ENCODE measurements at regions not wholly inside any gene's neighbourhood (a gene's known extent, or its start where the extent isn't known, plus 50 kb on each side); places are given as distances from the start of the nearest gene placed in this dataset.
A peak's percentile ranks its signal among the peaks of the same experiment; 100 is the strongest.
"Not testable (repeated sequence)": the region's sequence is repeated elsewhere in the genome, so short reads cannot be mapped to it uniquely, and the experiment has no call there.

- DNase-seq (ENCODE audit: low read depth) = peak; percentile 31
Observed at GRCh38 chr2:47653902-47654789, 83.4 kb upstream of the KCNK12 start.

GRCh38 chr2:47653036-47653435 lies 82.3 kb upstream of the KCNK12 start:
- DNase-seq (ENCODE audit: low read depth) = no peak

- DNase-seq (ENCODE audit: low read depth) = no peak
Observed at GRCh38 chr2:47652061-47652690, 81.4 kb upstream of the KCNK12 start.

- no peak for DNase-seq (ENCODE audit: low read depth)
Observed at GRCh38 chr2:47651296-47651695, 80.5 kb upstream of the KCNK12 start.

GRCh38 chr2:47650001-47650535 lies 79.3 kb upstream of the KCNK12 start:
- no peak for DNase-seq (ENCODE audit: low read depth)

- no peak for DNase-seq (ENCODE audit: low read depth)
Observed at GRCh38 chr2:47645246-47645645, 74.5 kb upstream of the KCNK12 start.

- no peak for DNase-seq (ENCODE audit: low read depth)
Observed at GRCh38 chr2:47644351-47644750, 73.6 kb upstream of the KCNK12 start.

GRCh38 chr2:47641366-47641765 lies 70.6 kb upstream of the KCNK12 start:
- DNase-seq (ENCODE audit: low read depth) = no peak

GRCh38 chr2:47640356-47640755 lies 69.6 kb upstream of the KCNK12 start:
- no peak for DNase-seq (ENCODE audit: low read depth)

- DNase-seq (ENCODE audit: low read depth) = no peak
Observed at GRCh38 chr2:47639467-47639866, 68.7 kb upstream of the KCNK12 start.

- DNase-seq (ENCODE audit: low read depth) = no peak
Observed at GRCh38 chr2:47638430-47638829, 67.6 kb upstream of the KCNK12 start.

- no peak for DNase-seq (ENCODE audit: low read depth)
Observed at GRCh38 chr2:47636596-47637264, 65.9 kb upstream of the KCNK12 start.

GRCh38 chr2:47636176-47636575 lies 65.4 kb upstream of the KCNK12 start:
- DNase-seq (ENCODE audit: low read depth) = no peak

GRCh38 chr2:47632754-47633153 lies 62.0 kb upstream of the KCNK12 start:
- DNase-seq (ENCODE audit: low read depth) = no peak

GRCh38 chr2:47631792-47632398 lies 61.1 kb upstream of the KCNK12 start:
- DNase-seq (ENCODE audit: low read depth) = peak; percentile 46

- no peak for DNase-seq (ENCODE audit: low read depth)
Observed at GRCh38 chr2:47631306-47631705, 60.5 kb upstream of the KCNK12 start.

GRCh38 chr2:47629501-47630460 lies 59.0 kb upstream of the KCNK12 start:
- no peak for DNase-seq (ENCODE audit: low read depth)

GRCh38 chr2:47628904-47629303 lies 58.1 kb upstream of the KCNK12 start:
- DNase-seq (ENCODE audit: low read depth) = no peak

- DNase-seq (ENCODE audit: low read depth) = no peak
Observed at GRCh38 chr2:47626664-47627063, 55.9 kb upstream of the KCNK12 start.

- DNase-seq (ENCODE audit: low read depth) = not testable (repeated sequence)
Observed at GRCh38 chr2:47623140-47623539, 52.4 kb upstream of the KCNK12 start.

All from myocyte (in vitro differentiated cells).